IMR-90 (cell line): ENCODE measurements at regions not wholly inside any gene's neighbourhood (a gene's known extent, or its start where the extent isn't known, plus 50 kb on each side); places are given as distances from the start of the nearest gene placed in this dataset.

Source experiments
- ATAC-seq: fragments of 200-7000 bp; cut with Tn5 transposase; 2 replicates; pipeline ENCODE4 v1.9.1; 2020; ENCODE audit warnings: low read depth, mild to moderate bottlenecking, moderate library complexity
- BruUV-seq: library from RNA; stranded (reverse); fragments of 400-500 nt; replicated peaks from 2 replicates; lab custom pipeline; 2021; lab: Mats Ljungman, UMichigan
- CTCF ChIA-PET: fragments of 300-600 bp; formaldehyde crosslinking; extraction: SDS; loops from one replicate; lab custom pipeline; 2021; ENCODE audit warnings: antibody characterized with exemption; lab: Yijun Ruan, JAX
- POLR2A ChIA-PET: fragments of 300-600 bp; sonication (Branson Sonifier 250); formaldehyde crosslinking; loops from one replicate; lab custom pipeline; 2022; ENCODE audit warnings: antibody characterized with exemption; ENCODE audit not compliant: unreplicated experiment; lab: Charles Lee
- DNase-seq: peaks from one replicate; pipeline ENCODE4 v3.0.0; 2013
- H2AFZ ChIP-seq: replicated peaks from 2 replicates; pipeline ENCODE3; 2013; ENCODE audit warnings: low read length, mild to moderate bottlenecking; ENCODE audit not compliant: poor library complexity
- H2AK5ac ChIP-seq: 2 replicates; pipeline ENCODE4 v1.6.1; 2013; ENCODE audit warnings: low read depth, low read length, inconsistent platforms
- H2AK9ac ChIP-seq: replicated peaks from 2 replicates; pipeline ENCODE3; 2013; ENCODE audit warnings: mild to moderate bottlenecking, low read depth, low read length, moderate library complexity; ENCODE audit not compliant: poor library complexity
- H2BK120ac ChIP-seq: 2 replicates; pipeline ENCODE4 v1.6.1; 2013; ENCODE audit warnings: low read depth, low read length, inconsistent platforms
- H2BK15ac ChIP-seq: 3 replicates; pipeline ENCODE4 v1.6.1; 2013; ENCODE audit warnings: low read depth, low read length, inconsistent platforms
- H2BK20ac ChIP-seq: 2 replicates; pipeline ENCODE4 v1.6.1; 2013; ENCODE audit warnings: low read depth, mild to moderate bottlenecking, inconsistent platforms, low read length, moderate library complexity
- H2BK5ac ChIP-seq: 2 replicates; pipeline ENCODE4 v1.6.1; 2013; ENCODE audit warnings: mild to moderate bottlenecking, low read depth, low read length, inconsistent platforms; ENCODE audit not compliant: poor library complexity, severe bottlenecking
- H3K14ac ChIP-seq: replicated peaks from 2 replicates; pipeline ENCODE4 v1.6.1; 2013; ENCODE audit warnings: low read depth, low read length, inconsistent platforms
- H3K18ac ChIP-seq: 2 replicates; pipeline ENCODE4 v1.6.1; 2013; ENCODE audit warnings: low read depth, low read length, control low read depth
- H3K23ac ChIP-seq: 2 replicates; pipeline ENCODE4 v1.6.1; 2013; ENCODE audit warnings: low read depth, low read length, inconsistent platforms
- H3K27ac ChIP-seq: 2 replicates; pipeline ENCODE4 v1.5.1; 2013; ENCODE audit warnings: mild to moderate bottlenecking, control low read depth, low read length; ENCODE audit not compliant: insufficient read depth
- H3K27me3 ChIP-seq: 2 replicates; pipeline ENCODE4 v1.6.1; 2013; ENCODE audit warnings: low read length; ENCODE audit not compliant: control insufficient read depth, insufficient read depth
- H3K36me3 ChIP-seq: 2 replicates; pipeline ENCODE4 v1.6.1; 2013; ENCODE audit warnings: low read length, mixed read lengths; ENCODE audit not compliant: control insufficient read depth, insufficient read depth
- H3K4ac ChIP-seq: 2 replicates; pipeline ENCODE4 v1.6.1; 2013; ENCODE audit warnings: low read depth, low read length, inconsistent platforms
- H3K4me1 ChIP-seq: 2 replicates; pipeline ENCODE4 v1.6.1; 2013; ENCODE audit warnings: low read length, mixed read lengths; ENCODE audit not compliant: control insufficient read depth, insufficient read depth
- H3K4me2 ChIP-seq: 2 replicates; pipeline ENCODE4 v1.6.1; 2013; ENCODE audit warnings: low read depth, mild to moderate bottlenecking, control low read depth, low read length, moderate library complexity
- H3K4me3 ChIP-seq: 2 replicates; pipeline ENCODE4 v1.5.1; 2013; ENCODE audit warnings: low read depth, mild to moderate bottlenecking, control low read depth, low read length, moderate library complexity; ENCODE audit not compliant: insufficient read depth
- H3K56ac ChIP-seq: 2 replicates; pipeline ENCODE4 v1.6.1; 2013; ENCODE audit warnings: low read length, inconsistent platforms; ENCODE audit not compliant: insufficient read depth; ENCODE audit errors: extremely low read depth
- H3K79me1 ChIP-seq, 2 experiments: 2 replicates each; pipeline ENCODE4 v1.6.1; 2013; ENCODE audit warnings: low read length in 2 of 2, inconsistent platforms in 1 of 2, low read depth in 1 of 2
- H3K9ac ChIP-seq: 2 replicates; pipeline ENCODE4 v1.6.1; 2013; ENCODE audit warnings: low read depth, low read length, control low read depth
- H3K9me1 ChIP-seq: 2 replicates; pipeline ENCODE4 v1.6.1; 2013; ENCODE audit warnings: low read length, inconsistent platforms; ENCODE audit not compliant: insufficient read depth
- H3K9me3 ChIP-seq: 2 replicates; pipeline ENCODE4 v1.6.1; 2013; ENCODE audit warnings: low read length; ENCODE audit not compliant: control insufficient read depth, insufficient read depth
- H4K20me1 ChIP-seq: 2 replicates; pipeline ENCODE4 v1.6.1; 2013; ENCODE audit warnings: low read length, inconsistent platforms; ENCODE audit not compliant: insufficient read depth
- H4K5ac ChIP-seq: 2 replicates; pipeline ENCODE4 v1.6.1; 2013; ENCODE audit warnings: mild to moderate bottlenecking, low read depth, low read length, control low read depth
- H4K8ac ChIP-seq, 2 experiments: 2 replicates each; pipeline ENCODE4 v1.6.1; 2013; ENCODE audit warnings: low read depth in 2 of 2, low read length in 2 of 2, control low read depth in 1 of 2, inconsistent platforms in 1 of 2
- H4K91ac ChIP-seq: 2 replicates; pipeline ENCODE4 v1.6.1; 2013; ENCODE audit warnings: low read depth, low read length, inconsistent platforms; ENCODE audit not compliant: insufficient read depth
- ELK1 ChIP-seq: fragments of 150-350 bp; IDR thresholded peaks from 2 replicates; pipeline ENCODE4 v1.6.1; 2016; ENCODE audit warnings: low read depth, mild to moderate bottlenecking, low read length, moderate library complexity, borderline replicate concordance
- FOS ChIP-seq: fragments of 150-350 bp; IDR thresholded peaks from 2 replicates; pipeline ENCODE4 v1.6.1; 2016; ENCODE audit warnings: low read depth, low read length
- WGBS, 2 experiments: methylation state at CpG; one replicate each; pipeline versions ENCODE4 v1.1.5 to v1.1.7; 2013; ENCODE audit warnings: missing lambda C conversion rate in 2 of 2; ENCODE audit not compliant: insufficient read length in 1 of 2; ENCODE audit errors: extremely low coverage in 2 of 2; 5-methylcytosine and 5-hydroxymethylcytosine counted together
- dilution Hi-C: fragments of 300-500 bp; cut with HindIII; formaldehyde crosslinking; loops from one replicate; pipeline ENCODE4 v1.14.3; 2018; ENCODE audit warnings: low sequenced_read_pairs; ENCODE audit not compliant: unreplicated experiment
- in situ Hi-C: fragments of 300-500 bp; cut with MboI; formaldehyde crosslinking; loops from 3 replicates; pipeline ENCODE4 v1.14.3; 2019; ENCODE audit warnings: low sequenced_read_pairs, inconsistent platforms, mixed read lengths
- intact Hi-C: fragments of 100-400 bp; cut with micrococcal nuclease; formaldehyde crosslinking; loops from 2 replicates; pipeline ENCODE4 v1.10.0; 2022

- DNase-seq: peak; percentile 67
- peak; percentile 87 for ATAC-seq
- dilution Hi-C loops (no loop called here), in situ Hi-C loops (no loop called here), intact Hi-C loops (no loop called here)
- Histone ChIP-seq H3K23ac (peak overlapping the region; percentile 87; the same call in 1 of the 2 replicates), H4K5ac (peak overlapping the region; percentile 44), H3K4ac (peak overlapping the region; percentile 78), H3K36me3 (no peaks in the 10 kb centered on the region), H3K27me3 (no peaks in the 10 kb centered on the region), H3K9me3 (no peaks in the 10 kb centered on the region), H2AFZ (peak overlapping the region; percentile 88), H2BK20ac (peak overlapping the region; percentile 97), H3K27ac (peak overlapping the region; percentile 25; the same call in 1 of the 2 replicates), H2AK9ac (peak overlapping the region; percentile 77), H3K4me2 (peak overlapping the region; percentile 48; the same call in 1 of the 2 replicates), H3K9me1 (no peaks in the 10 kb centered on the region), H3K4me3 (no peak overlapping the region), H3K56ac (peak overlapping the region; percentile 69), H4K91ac (peak overlapping the region; percentile 80), H2BK5ac (peak overlapping the region; percentile 65), H3K9ac (0 out of 2 replicates have a peak overlapping the region, but pooled peaks have one; percentile 3), H3K18ac (peak overlapping the region; percentile 17; the same call in 1 of the 2 replicates), H4K20me1 (no peaks in the 10 kb centered on the region), H3K79me1 (no peaks in the 10 kb centered on the region), H2BK15ac (peak overlapping the region; percentile 72; the same call in 2 of the 3 replicates), H3K4me1 (peaks cover 9% of the 10 kb centered on the region), H2BK120ac (peak overlapping the region; percentile 97), H3K14ac (peak overlapping the region; percentile 96), H4K8ac (peak overlapping the region; percentile 76 to 93), H2AK5ac (peak overlapping the region; percentile 74)
- POLR2A ChIA-PET: no interaction called here
- 100% methylated on average over 1 of the region's 6 CpGs; no CpG with 5 or more reads in 1 of the 2 experiments for WGBS, 2 experiments
- TF ChIP-seq ELK1 (no peak), FOS (peak; percentile 41; the same call in 1 of the 2 replicates)
- CTCF ChIA-PET: interaction anchor here (1.0 kb wide), 1 partner anchor 44 kb away, joined by 4 read pairs; no protein-coding TSS in a partner anchor
- no TSS peak for BruUV-seq
Measured at GRCh38 chr10:78502210-78502936, 468.7 kb downstream of the RPS24 start.
